ENCODE measurements at regions not wholly inside any gene's neighbourhood (a gene's known extent, or its start where the extent isn't known, plus 50 kb on each side); places are given as distances from the start of the nearest gene placed in this dataset.
"Not testable (repeated sequence)": the region's sequence is repeated elsewhere in the genome, so short reads cannot be mapped to it uniquely, and the experiment has no call there.

- ATAC-seq: no peak
- intact Hi-C loops (cut with DNase I, micrococcal nuclease): no loop called here
- no peak for DNase-seq
Measured at GRCh38 chr12:54721312-54721711, 73.1 kb upstream of the DCD start.

DNA sequence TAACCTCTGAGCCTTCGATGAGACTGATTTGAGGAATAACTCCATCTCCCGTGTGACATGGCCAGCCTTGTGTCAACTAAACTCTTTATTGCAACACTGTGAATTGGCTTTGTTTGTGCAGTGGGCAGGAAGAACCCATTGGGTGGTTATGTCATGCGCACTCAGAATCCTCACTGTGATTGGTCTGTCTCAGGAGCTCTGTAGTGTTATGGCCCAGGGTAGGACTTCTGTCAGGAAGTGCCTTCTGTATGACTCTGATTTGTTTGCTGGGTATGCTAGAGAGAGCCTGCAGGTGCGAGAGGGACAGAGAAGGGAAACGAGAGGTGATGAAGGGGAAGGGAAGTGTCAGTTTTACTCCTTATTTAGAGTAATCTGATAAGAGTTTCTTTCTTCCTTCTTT is 71.5 kb upstream of the DCD start:
- ATAC-seq (no peak), DNase-seq (no peak)
- intact Hi-C loops (cut with DNase I, micrococcal nuclease): loop anchor here in 1 of 2 donors (10.0 kb wide), 1 partner anchor 345 kb away; no protein-coding TSS in a partner anchor

DNA sequence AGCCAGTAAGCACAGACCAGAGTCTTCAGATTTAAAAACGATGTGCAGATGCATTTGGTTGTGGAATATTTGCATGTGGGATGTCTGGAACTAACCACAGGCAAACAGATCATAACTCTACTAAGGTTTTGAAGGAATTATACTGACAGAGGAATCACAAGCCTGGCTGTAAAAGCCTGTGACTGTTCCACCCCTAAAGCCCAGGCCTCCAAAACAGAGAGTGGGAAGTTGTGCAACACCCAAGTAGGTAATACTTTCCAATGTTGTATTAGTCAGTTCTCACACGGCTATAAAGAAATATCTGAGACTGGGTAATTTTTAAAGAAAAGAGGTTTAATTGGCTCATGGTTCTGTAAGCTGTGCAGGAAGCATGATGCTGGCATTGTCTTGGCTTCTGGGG is 68.1 kb upstream of the DCD start:
- intact Hi-C loops (cut with DNase I, micrococcal nuclease): loop anchor here in 1 of 2 donors (10.0 kb wide), 1 partner anchor 349 kb away; no protein-coding TSS in a partner anchor
- ATAC-seq (no peak), DNase-seq (no peak)

GRCh38 chr12:54713876-54714275 is 65.7 kb upstream of the DCD start:
- intact Hi-C loops (cut with DNase I, micrococcal nuclease): loop anchor here in 1 of 2 donors (10.0 kb wide), 1 partner anchor 351 kb away; no protein-coding TSS in a partner anchor
- ATAC-seq, DNase-seq: not testable (repeated sequence)

DNA sequence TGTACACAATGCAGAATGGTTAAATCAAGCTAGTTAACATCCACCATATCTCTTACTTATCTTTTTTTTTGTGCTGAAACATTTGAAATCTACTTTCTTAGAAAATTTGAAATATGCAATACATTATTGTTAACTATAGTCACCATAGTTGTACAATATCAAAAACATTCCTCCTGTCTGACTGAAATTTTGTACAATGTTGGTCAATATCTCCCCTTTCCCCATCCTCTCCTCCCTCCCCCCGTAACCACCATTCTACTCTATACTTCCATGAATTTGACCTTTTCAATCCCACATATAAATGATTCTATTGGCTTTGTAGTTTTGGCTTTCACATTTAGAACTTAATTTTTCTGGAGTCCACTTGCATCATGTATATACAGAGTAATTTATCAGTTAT is 63.5 kb upstream of the DCD start:
- ATAC-seq (no peak), DNase-seq (no peak)
- intact Hi-C loops (cut with DNase I, micrococcal nuclease): loop anchor here in 1 of 2 donors (10.0 kb wide), 1 partner anchor 353 kb away; no protein-coding TSS in a partner anchor

- DNase-seq (no peak), ATAC-seq (no peak)
- intact Hi-C loops (cut with DNase I, micrococcal nuclease): no loop called here
Measured at GRCh38 chr12:54708826-54709225, 60.7 kb upstream of the DCD start.

GRCh38 chr12:54704202-54704601 is 56.0 kb upstream of the DCD start:
- no peak for ATAC-seq
- intact Hi-C loops (cut with DNase I, micrococcal nuclease): no loop called here
- DNase-seq: no peak

GRCh38 chr12:54701940-54702592 is 53.9 kb upstream of the DCD start:
- ATAC-seq: no peak
- intact Hi-C loops (cut with DNase I, micrococcal nuclease): no loop called here
- no peak for DNase-seq

GRCh38 chr12:54700849-54701248 is 52.7 kb upstream of the DCD start:
- no peak for ATAC-seq
- intact Hi-C loops (cut with DNase I, micrococcal nuclease): no loop called here

DNA sequence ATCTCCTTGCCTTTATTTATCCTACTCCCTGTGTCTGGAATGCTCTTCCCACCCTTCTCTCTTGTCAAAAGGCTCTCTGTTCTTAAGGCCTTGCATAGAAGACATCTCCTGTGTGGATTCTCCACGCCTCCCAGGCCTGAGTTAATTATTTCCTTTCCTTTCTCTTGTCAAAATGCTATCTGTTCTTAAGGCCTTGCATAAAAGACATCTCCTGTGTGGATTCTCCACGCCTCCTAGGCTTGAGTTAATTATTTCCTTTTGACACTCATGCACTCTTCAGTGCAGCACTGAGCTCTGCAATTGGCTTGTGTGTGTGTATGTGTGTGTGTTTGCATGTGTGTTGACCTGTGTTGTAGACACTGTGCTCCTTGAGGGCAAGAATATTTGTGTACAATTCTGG is 52.1 kb upstream of the DCD start:
- no peak for DNase-seq
- intact Hi-C loops (cut with DNase I, micrococcal nuclease): no loop called here
- ATAC-seq: no peak

More at GRCh38 chr12:54700849-54701248, 52.7 kb upstream of the DCD start:
- DNase-seq: no peak
